PC-3 (cell line): ENCODE measurements at regions not wholly inside any gene's neighbourhood (a gene's known extent, or its start where the extent isn't known, plus 50 kb on each side); places are given as distances from the start of the nearest gene placed in this dataset.

Experiments
- ATAC-seq: fragments of 200-7000 bp; cut with Tn5 transposase; 2 replicates; pipeline ENCODE4 v1.9.1; 2020; ENCODE audit warnings: mild to moderate bottlenecking, moderate library complexity
- BruUV-seq: library from RNA; stranded (reverse); fragments of 400-500 nt; replicated peaks from 2 replicates; lab custom pipeline; 2021; lab: Mats Ljungman, UMichigan
- CTCF ChIA-PET: fragments of 300-600 bp; sonication (Branson Sonifier 250); formaldehyde crosslinking; loops from one replicate; lab custom pipeline; 2022; ENCODE audit warnings: antibody characterized with exemption; lab: Charles Lee
- POLR2A ChIA-PET: fragments of 300-600 bp; sonication (Branson Sonifier 250); formaldehyde crosslinking; loops from one replicate; lab custom pipeline; 2022; ENCODE audit warnings: antibody characterized with exemption; ENCODE audit not compliant: unreplicated experiment; lab: Charles Lee
- DNase-seq: peaks from one replicate; pipeline ENCODE4 v3.0.0-alpha.2; 2015
- H2AFZ ChIP-seq: fragments of 300-600 bp; sonication (generic); 2 replicates; pipeline ENCODE4 v1.6.0; 2016; ENCODE audit warnings: antibody characterized with exemption, low read length
- H3F3A ChIP-seq: fragments of 300-600 bp; sonication (generic); one replicate; pipeline ENCODE4 v1.6.0; 2017; ENCODE audit warnings: antibody characterized with exemption, low read length, control low read depth, mild to moderate bottlenecking; ENCODE audit not compliant: unreplicated experiment
- H3K27ac ChIP-seq: fragments of 300-600 bp; sonication (generic); 2 replicates; pipeline ENCODE4 v1.5.1; 2016; ENCODE audit warnings: mild to moderate bottlenecking, low read length
- H3K27me3 ChIP-seq: fragments of 300-600 bp; sonication (generic); 2 replicates; pipeline ENCODE4 v1.6.1; 2016; ENCODE audit warnings: low read length, mixed read lengths
- H3K36me3 ChIP-seq: fragments of 300-600 bp; sonication (generic); 2 replicates; pipeline ENCODE4 v1.6.1; 2016; ENCODE audit warnings: low read depth, mixed run types, low read length, mixed read lengths
- H3K4me1 ChIP-seq: fragments of 300-600 bp; sonication (generic); 2 replicates; pipeline ENCODE4 v1.5.1; 2016; ENCODE audit warnings: low read length; ENCODE audit not compliant: insufficient read depth
- H3K4me2 ChIP-seq: fragments of 300-600 bp; sonication (generic); 2 replicates; pipeline ENCODE4 v1.6.0; 2016; ENCODE audit warnings: low read length
- H3K4me3 ChIP-seq: fragments of 300-600 bp; sonication (generic); 2 replicates; pipeline ENCODE4 v1.5.1; 2016; ENCODE audit warnings: mild to moderate bottlenecking, low read length, mixed read lengths
- H3K79me2 ChIP-seq: fragments of 300-600 bp; sonication (generic); 2 replicates; pipeline ENCODE4 v1.6.1; 2017; ENCODE audit warnings: low read length, mixed read lengths
- H3K9ac ChIP-seq: fragments of 300-600 bp; sonication (generic); 2 replicates; pipeline ENCODE4 v1.6.0; 2016; ENCODE audit warnings: mild to moderate bottlenecking, low read length
- H3K9me2 ChIP-seq: fragments of 300-600 bp; sonication (generic); replicated peaks from 2 replicates; pipeline ENCODE4 v1.6.1; 2016; ENCODE audit warnings: mixed run types, low read length, mixed read lengths
- H3K9me3 ChIP-seq: fragments of 300-600 bp; sonication (generic); 2 replicates; pipeline ENCODE4 v1.6.1; 2016; ENCODE audit warnings: low read length, mixed read lengths
- H4K20me1 ChIP-seq: fragments of 300-600 bp; sonication (generic); 2 replicates; pipeline ENCODE4 v1.6.1; 2016; ENCODE audit warnings: low read length, mixed read lengths
- EZH2 ChIP-seq: fragments of 300-600 bp; sonication (generic); IDR thresholded peaks from one replicate; pipeline ENCODE4 v1.6.1; 2017; ENCODE audit warnings: antibody characterized with exemption, mild to moderate bottlenecking, low read length; ENCODE audit not compliant: unreplicated experiment
- EZH2phosphoT487 ChIP-seq: fragments of 300-600 bp; sonication (generic); IDR thresholded peaks from 2 replicates; pipeline ENCODE4 v1.6.1; 2018; ENCODE audit warnings: mild to moderate bottlenecking, antibody characterized with exemption, low read length, borderline replicate concordance
- intact Hi-C: fragments of 100-400 bp; cut with micrococcal nuclease; formaldehyde crosslinking; loops from 2 replicates; pipeline ENCODE4 v1.9.0; 2023
- TF ChIP-seq, protein P1 (sequence below): fragments of 300-600 bp; sonication (generic); conservative IDR thresholded peaks from 2 replicates; pipeline ENCODE4 v1.5.1; 2017; ENCODE audit warnings: antibody characterized with exemption, low read depth, mild to moderate bottlenecking, low read length

DNA sequence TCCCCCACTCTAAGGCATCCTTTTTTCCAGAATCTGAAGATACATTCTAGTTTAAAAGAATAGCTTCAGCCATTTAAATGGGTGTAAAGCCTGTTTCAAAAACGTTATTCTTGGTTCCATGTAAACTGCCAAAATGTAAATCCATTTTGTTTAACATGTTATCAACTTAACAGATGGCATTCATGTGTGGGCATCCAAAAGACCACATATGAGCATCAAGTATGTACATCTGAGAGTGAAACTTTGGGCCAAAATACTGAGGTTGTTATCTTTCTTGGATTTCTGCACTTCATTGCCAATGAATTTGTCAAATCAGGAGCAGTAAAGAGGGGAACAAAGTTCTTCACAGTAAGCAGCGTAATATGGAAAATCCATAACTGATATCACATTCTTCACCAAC lies 395.4 kb downstream of the ZNF804A start:
- H2AFZ ChIP-seq, result no peak overlapping the region
- CTCF ChIA-PET, result no interaction called here

DNA sequence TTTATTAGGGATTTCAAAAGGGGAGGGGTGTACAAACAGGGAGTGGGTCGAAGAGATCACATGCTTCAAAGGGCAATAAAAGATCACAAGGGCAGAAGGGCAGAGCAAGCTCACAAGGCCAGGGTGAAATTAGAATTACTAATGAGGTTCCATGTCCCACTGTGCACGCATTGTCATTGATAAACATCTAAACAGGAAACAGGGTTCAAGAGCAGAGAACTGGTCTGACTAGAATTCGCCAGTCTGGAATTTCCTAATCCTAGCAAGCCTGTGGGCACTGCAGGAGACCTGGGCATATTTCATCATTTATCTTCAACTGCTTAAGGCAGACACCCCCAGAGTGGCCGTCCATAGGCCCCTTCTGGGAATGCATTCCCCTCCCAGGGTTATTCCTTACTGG lies 408.2 kb downstream of the ZNF804A start:
- Histone ChIP-seq H3K36me3 (no peaks in the 10 kb centered on the region), H2AFZ (no peak overlapping the region), H3F3A (no peaks in the 10 kb centered on the region), H3K4me1 (no peaks in the 10 kb centered on the region), H3K4me2 (no peak overlapping the region), H3K27ac (no peak overlapping the region), H3K27me3 (no peaks in the 10 kb centered on the region), H3K9me2 (no peaks in the 10 kb centered on the region), H3K9me3 (peaks cover 13% of the 10 kb centered on the region), H3K9ac (no peak overlapping the region), H3K79me2 (no peaks in the 10 kb centered on the region), H4K20me1 (no peaks in the 10 kb centered on the region), H3K4me3 (no peak overlapping the region)
- DNase-seq, result no peak
- ChIA-PET POLR2A (no interaction called here), CTCF (no interaction called here)
- TF ChIP-seq EZH2 (no peak), EZH2phosphoT487 (no peak)
- TF ChIP-seq, protein P1, sequence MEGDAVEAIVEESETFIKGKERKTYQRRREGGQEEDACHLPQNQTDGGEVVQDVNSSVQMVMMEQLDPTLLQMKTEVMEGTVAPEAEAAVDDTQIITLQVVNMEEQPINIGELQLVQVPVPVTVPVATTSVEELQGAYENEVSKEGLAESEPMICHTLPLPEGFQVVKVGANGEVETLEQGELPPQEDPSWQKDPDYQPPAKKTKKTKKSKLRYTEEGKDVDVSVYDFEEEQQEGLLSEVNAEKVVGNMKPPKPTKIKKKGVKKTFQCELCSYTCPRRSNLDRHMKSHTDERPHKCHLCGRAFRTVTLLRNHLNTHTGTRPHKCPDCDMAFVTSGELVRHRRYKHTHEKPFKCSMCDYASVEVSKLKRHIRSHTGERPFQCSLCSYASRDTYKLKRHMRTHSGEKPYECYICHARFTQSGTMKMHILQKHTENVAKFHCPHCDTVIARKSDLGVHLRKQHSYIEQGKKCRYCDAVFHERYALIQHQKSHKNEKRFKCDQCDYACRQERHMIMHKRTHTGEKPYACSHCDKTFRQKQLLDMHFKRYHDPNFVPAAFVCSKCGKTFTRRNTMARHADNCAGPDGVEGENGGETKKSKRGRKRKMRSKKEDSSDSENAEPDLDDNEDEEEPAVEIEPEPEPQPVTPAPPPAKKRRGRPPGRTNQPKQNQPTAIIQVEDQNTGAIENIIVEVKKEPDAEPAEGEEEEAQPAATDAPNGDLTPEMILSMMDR, result no peak
- BruUV-seq, result no TSS peak
- intact Hi-C loops, result no loop called here
- no peak for ATAC-seq

More for the DNA sequence above, 395.4 kb downstream of the ZNF804A start:
- H3K27ac ChIP-seq, result no peak overlapping the region
- intact Hi-C loops, result no loop called here
- POLR2A ChIA-PET, result no interaction called here
- H3K36me3 ChIP-seq, result no peaks in the 10 kb centered on the region
- no peaks in the 10 kb centered on the region for H3K9me2 ChIP-seq
- no peak for TF ChIP-seq EZH2phosphoT487
- no peak for TF ChIP-seq EZH2
- TF ChIP-seq, protein P1, result no peak
- no peak overlapping the region for H3K9ac ChIP-seq
- H3K9me3 ChIP-seq, result 0 out of 2 replicates have a peak, but pooled peaks cover 9% of the 10 kb centered on the region
- H3K4me3 ChIP-seq, result no peak overlapping the region
- no peaks in the 10 kb centered on the region for H3F3A ChIP-seq
- H4K20me1 ChIP-seq, result no peaks in the 10 kb centered on the region
- H3K4me1 ChIP-seq, result no peaks in the 10 kb centered on the region
- DNase-seq (no peak), ATAC-seq (no peak)
- no peaks in the 10 kb centered on the region for H3K79me2 ChIP-seq
- no TSS peak for BruUV-seq
- no peaks in the 10 kb centered on the region for H3K27me3 ChIP-seq
- no peak overlapping the region for H3K4me2 ChIP-seq

DNA sequence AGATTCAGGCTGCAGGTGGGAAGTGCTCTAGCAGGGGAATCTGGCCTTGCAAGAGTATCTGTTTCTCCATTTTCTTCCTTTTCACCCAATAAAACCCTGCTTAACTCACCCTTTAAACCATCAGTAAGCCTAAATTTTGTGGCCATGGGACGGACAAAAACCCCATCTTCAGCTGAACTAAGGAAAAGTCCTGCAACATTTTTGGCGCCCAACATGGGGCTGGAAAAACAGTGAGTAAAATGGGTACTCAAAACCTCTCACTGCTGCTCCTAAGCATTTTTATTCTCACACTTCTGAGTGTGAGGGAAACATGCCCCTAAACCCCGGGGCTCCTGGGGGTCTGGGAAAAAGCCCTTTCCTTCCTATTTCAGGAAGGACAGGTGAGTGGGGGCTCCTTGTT lies 414.3 kb downstream of the ZNF804A start:
- no peak overlapping the region for H3K27ac ChIP-seq
- BruUV-seq, result no TSS peak

More for the DNA sequence above, 414.3 kb downstream of the ZNF804A start:
- H3K79me2 ChIP-seq, result no peaks in the 10 kb centered on the region
- H3K9me2 ChIP-seq, result no peaks in the 10 kb centered on the region
- H3K9me3 ChIP-seq, result peaks cover 27% of the 10 kb centered on the region
- no peaks in the 10 kb centered on the region for H3K4me1 ChIP-seq
- no peaks in the 10 kb centered on the region for H4K20me1 ChIP-seq
- H2AFZ ChIP-seq, result no peak overlapping the region
- no peaks in the 10 kb centered on the region for H3K27me3 ChIP-seq
- CTCF ChIA-PET, result no interaction called here
- TF ChIP-seq EZH2 (no peak), EZH2phosphoT487 (no peak)
- TF ChIP-seq, protein P1, result no peak
- H3K36me3 ChIP-seq, result no peaks in the 10 kb centered on the region
- POLR2A ChIA-PET, result no interaction called here
- intact Hi-C loops, result no loop called here
- ATAC-seq (no peak), DNase-seq (no peak)
- H3K4me2 ChIP-seq, result no peak overlapping the region
- H3K4me3 ChIP-seq, result no peak overlapping the region
- H3F3A ChIP-seq, result no peaks in the 10 kb centered on the region
- no peak overlapping the region for H3K9ac ChIP-seq
